C4-2B (cell line): ENCODE measurements at regions not wholly inside any gene's neighbourhood (a gene's known extent, or its start where the extent isn't known, plus 50 kb on each side); places are given as distances from the start of the nearest gene placed in this dataset.

Experiments
- ZFX ChIP-seq: fragments of 450-650 bp; IDR thresholded peaks from 2 replicates; pipeline ENCODE4 v1.6.1; 2017
- TF ChIP-seq, protein P1 (sequence below): fragments of 450-650 bp; conservative IDR thresholded peaks from 2 replicates; pipeline ENCODE4 v1.5.1; 2017; ENCODE audit warnings: mild to moderate bottlenecking

DNA sequence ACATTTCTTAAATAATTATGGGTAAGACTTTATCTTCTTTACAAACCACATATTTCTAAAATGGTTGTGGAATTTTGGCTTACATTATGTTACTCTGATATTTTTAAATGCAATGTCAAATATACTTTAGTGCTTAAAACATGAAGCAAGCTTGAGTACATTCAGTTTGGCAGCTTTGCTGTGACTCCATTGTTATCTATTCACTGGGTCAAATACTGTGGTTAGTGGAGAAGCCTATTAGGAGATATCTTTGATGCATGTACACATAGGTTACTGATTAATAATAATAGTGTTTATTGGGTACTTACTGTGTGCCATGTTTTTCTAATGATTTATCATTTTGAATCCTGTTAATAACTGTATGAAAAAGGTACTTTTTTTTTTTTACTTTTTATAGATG, 520.4 kb upstream of the B3GALT2 start:
- TF ChIP-seq, protein P1, sequence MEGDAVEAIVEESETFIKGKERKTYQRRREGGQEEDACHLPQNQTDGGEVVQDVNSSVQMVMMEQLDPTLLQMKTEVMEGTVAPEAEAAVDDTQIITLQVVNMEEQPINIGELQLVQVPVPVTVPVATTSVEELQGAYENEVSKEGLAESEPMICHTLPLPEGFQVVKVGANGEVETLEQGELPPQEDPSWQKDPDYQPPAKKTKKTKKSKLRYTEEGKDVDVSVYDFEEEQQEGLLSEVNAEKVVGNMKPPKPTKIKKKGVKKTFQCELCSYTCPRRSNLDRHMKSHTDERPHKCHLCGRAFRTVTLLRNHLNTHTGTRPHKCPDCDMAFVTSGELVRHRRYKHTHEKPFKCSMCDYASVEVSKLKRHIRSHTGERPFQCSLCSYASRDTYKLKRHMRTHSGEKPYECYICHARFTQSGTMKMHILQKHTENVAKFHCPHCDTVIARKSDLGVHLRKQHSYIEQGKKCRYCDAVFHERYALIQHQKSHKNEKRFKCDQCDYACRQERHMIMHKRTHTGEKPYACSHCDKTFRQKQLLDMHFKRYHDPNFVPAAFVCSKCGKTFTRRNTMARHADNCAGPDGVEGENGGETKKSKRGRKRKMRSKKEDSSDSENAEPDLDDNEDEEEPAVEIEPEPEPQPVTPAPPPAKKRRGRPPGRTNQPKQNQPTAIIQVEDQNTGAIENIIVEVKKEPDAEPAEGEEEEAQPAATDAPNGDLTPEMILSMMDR = no peak
- TF ChIP-seq ZFX = no peak
